ENCODE measurements at regions not wholly inside any gene's neighbourhood (a gene's known extent, or its start where the extent isn't known, plus 50 kb on each side); places are given as distances from the start of the nearest gene placed in this dataset.

DNA sequence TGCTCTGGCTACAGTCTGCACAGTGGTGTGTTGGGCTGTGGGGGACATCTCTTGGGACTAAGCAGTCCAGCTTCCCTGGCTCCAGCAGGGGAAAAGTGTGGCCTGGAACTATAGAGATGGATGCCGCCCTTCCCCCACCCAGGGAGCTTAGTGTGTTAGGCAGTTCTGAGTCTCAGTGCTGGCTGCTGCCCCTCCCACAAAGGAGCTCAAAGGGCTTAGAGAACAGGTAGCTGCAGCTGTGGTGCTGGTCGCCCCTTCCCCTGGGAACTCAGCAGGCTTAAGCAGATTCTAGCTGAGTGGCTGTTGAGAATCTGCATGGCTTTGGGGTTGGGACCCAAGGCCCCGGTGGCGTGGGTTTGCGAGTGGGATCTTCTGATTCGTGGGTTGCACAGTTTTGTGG is 190.8 kb downstream of the PDCD6IP start:
- TF ChIP-seq POLR2A (IDR thresholded peaks at IDR 0.05; ENCODE audit: low read depth, low read length) = no peak
- no peak for TF ChIP-seq POLR2AphosphoS5 (IDR thresholded peaks at IDR 0.05; ENCODE audit: low read depth, low read length)
- TF ChIP-seq TAF1 (IDR thresholded peaks at IDR 0.05; ENCODE audit: borderline replicate concordance, low read depth, low read length) = no peak

All from GM12892 (cell line).